Astrocyte (in vitro differentiated cells and primary cell): ENCODE measurements at regions not wholly inside any gene's neighbourhood (a gene's known extent, or its start where the extent isn't known, plus 50 kb on each side); places are given as distances from the start of the nearest gene placed in this dataset.

Source experiments
- DNase-seq: peaks from one replicate; pipeline ENCODE4 v3.0.0-alpha.2; 2010; ENCODE audit warnings: low read depth
- FAIRE-seq: peaks from 2 replicates; lab custom pipeline; 2011; peaks lifted over from hg19 to GRCh38; lab: Jason Lieb, UNC
- H2AFZ ChIP-seq: 2 replicates; pipeline ENCODE4 v1.6.0; 2012; ENCODE audit warnings: low read depth, low read length, inconsistent platforms
- H3K27ac ChIP-seq: 2 replicates; pipeline ENCODE4 v1.5.1; 2011; ENCODE audit warnings: low read depth, low read length, inconsistent platforms
- H3K27me3 ChIP-seq: 2 replicates; pipeline ENCODE4 v1.6.0; 2011; ENCODE audit warnings: low read length, inconsistent platforms; ENCODE audit not compliant: insufficient read depth
- H3K36me3 ChIP-seq: 2 replicates; pipeline ENCODE4 v1.5.1; 2011; ENCODE audit warnings: low read length, inconsistent platforms; ENCODE audit not compliant: insufficient read depth
- H3K4me1 ChIP-seq: 2 replicates; pipeline ENCODE4 v1.5.1; 2011; ENCODE audit warnings: low read length, inconsistent platforms; ENCODE audit not compliant: insufficient read depth
- H3K4me2 ChIP-seq: 2 replicates; pipeline ENCODE4 v1.6.0; 2012; ENCODE audit warnings: low read length, inconsistent platforms
- H3K4me3 ChIP-seq: 2 replicates; pipeline ENCODE4 v1.5.1; 2011; ENCODE audit warnings: low read depth, mild to moderate bottlenecking, low read length, inconsistent platforms; ENCODE audit not compliant: insufficient read depth
- H3K79me2 ChIP-seq: 2 replicates; pipeline ENCODE4 v1.6.0; 2012; ENCODE audit warnings: mild to moderate bottlenecking, low read length, inconsistent platforms; ENCODE audit not compliant: insufficient read depth
- H3K9ac ChIP-seq: 2 replicates; pipeline ENCODE4 v1.6.0; 2012; ENCODE audit warnings: mild to moderate bottlenecking, low read length, inconsistent platforms
- H3K9me3 ChIP-seq: 2 replicates; pipeline ENCODE4 v1.5.1; 2012; ENCODE audit warnings: low read depth, mild to moderate bottlenecking, low read length, inconsistent platforms; ENCODE audit not compliant: insufficient read depth
- H4K20me1 ChIP-seq: 2 replicates; pipeline ENCODE4 v1.6.0; 2012; ENCODE audit warnings: low read length, inconsistent platforms; ENCODE audit not compliant: insufficient read depth
- H3K27ac Mint-ChIP-seq: one replicate; pipeline ENCODE4 v1.8.0; 2021; ENCODE audit warnings: mild to moderate bottlenecking, mixed read lengths; ENCODE audit not compliant: unreplicated experiment
- H3K27me3 Mint-ChIP-seq: one replicate; pipeline ENCODE4 v1.8.0; 2021; ENCODE audit warnings: low read depth, mixed read lengths; ENCODE audit not compliant: unreplicated experiment
- H3K36me3 Mint-ChIP-seq: one replicate; pipeline ENCODE4 v1.8.0; 2021; ENCODE audit warnings: low read depth, mixed read lengths; ENCODE audit not compliant: unreplicated experiment
- H3K4me1 Mint-ChIP-seq: one replicate; pipeline ENCODE4 v1.8.0; 2021; ENCODE audit warnings: low read depth, mixed read lengths; ENCODE audit not compliant: unreplicated experiment
- H3K4me3 Mint-ChIP-seq: one replicate; pipeline ENCODE4 v1.8.0; 2021; ENCODE audit warnings: mild to moderate bottlenecking, moderate library complexity, mixed read lengths; ENCODE audit not compliant: unreplicated experiment
- H3K9me3 Mint-ChIP-seq: one replicate; pipeline ENCODE4 v1.8.0; 2021; ENCODE audit warnings: mild to moderate bottlenecking, mixed read lengths; ENCODE audit not compliant: unreplicated experiment
- CTCF ChIP-seq: IDR thresholded peaks from 2 replicates; pipeline ENCODE4 v1.5.1; 2011; ENCODE audit warnings: low read depth, mild to moderate bottlenecking, inconsistent platforms, low read length, moderate library complexity; ENCODE audit not compliant: insufficient read depth
- EZH2 ChIP-seq: IDR thresholded peaks from 2 replicates; pipeline ENCODE4 v1.6.1; 2012; ENCODE audit warnings: mild to moderate bottlenecking, low read length, inconsistent platforms; ENCODE audit not compliant: insufficient read depth

- Mint-ChIP-seq H3K4me1 (no peaks in the 10 kb centered on the region), H3K27me3 (no peaks in the 10 kb centered on the region), H3K36me3 (no peaks in the 10 kb centered on the region), H3K9me3 (no peaks in the 10 kb centered on the region), H3K4me3 (no peak overlapping the region), H3K27ac (no peak overlapping the region)
- Histone ChIP-seq H3K27me3 (no peaks in the 10 kb centered on the region), H3K79me2 (no peaks in the 10 kb centered on the region), H3K4me1 (no peaks in the 10 kb centered on the region), H3K9ac (no peak overlapping the region), H3K36me3 (no peaks in the 10 kb centered on the region), H4K20me1 (no peaks in the 10 kb centered on the region), H3K4me3 (no peak overlapping the region), H3K27ac (no peak overlapping the region), H3K9me3 (no peaks in the 10 kb centered on the region), H2AFZ (no peak overlapping the region), H3K4me2 (no peak overlapping the region)
- TF ChIP-seq CTCF (no peak), EZH2 (no peak)
- no peak for DNase-seq
- no peak for FAIRE-seq
Observed at GRCh38 chrX:86887341-86887740, 630.3 kb upstream of the KLHL4 start.

GRCh38 chrX:86910027-86910426 lies 607.6 kb upstream of the KLHL4 start:
- H3K79me2 ChIP-seq, result no peaks in the 10 kb centered on the region
- DNase-seq, result no peak
- Mint-ChIP-seq H3K36me3 (no peaks in the 10 kb centered on the region), H3K4me3 (no peak overlapping the region), H3K27me3 (no peaks in the 10 kb centered on the region), H3K27ac (no peak overlapping the region), H3K4me1 (no peaks in the 10 kb centered on the region), H3K9me3 (no peaks in the 10 kb centered on the region)
- H4K20me1 ChIP-seq, result no peaks in the 10 kb centered on the region
- H3K9ac ChIP-seq, result no peak overlapping the region
- no peaks in the 10 kb centered on the region for H3K4me1 ChIP-seq
- H3K27me3 ChIP-seq, result no peaks in the 10 kb centered on the region
- no peak overlapping the region for H3K27ac ChIP-seq
- no peak overlapping the region for H3K4me3 ChIP-seq
- TF ChIP-seq CTCF (no peak), EZH2 (no peak)
- H3K36me3 ChIP-seq, result no peaks in the 10 kb centered on the region
- no peaks in the 10 kb centered on the region for H3K9me3 ChIP-seq
- no peak for FAIRE-seq
- H2AFZ ChIP-seq, result no peak overlapping the region
- H3K4me2 ChIP-seq, result no peak overlapping the region

GRCh38 chrX:86910602-86911311 lies 606.8 kb upstream of the KLHL4 start:
- DNase-seq, result no peak
- H3K36me3 Mint-ChIP-seq, result no peaks in the 10 kb centered on the region
- H3K4me1 Mint-ChIP-seq, result no peaks in the 10 kb centered on the region
- H3K79me2 ChIP-seq, result no peaks in the 10 kb centered on the region
- H3K9ac ChIP-seq, result no peak overlapping the region
- no peaks in the 10 kb centered on the region for H3K9me3 ChIP-seq
- H3K27me3 ChIP-seq, result no peaks in the 10 kb centered on the region
- no peak overlapping the region for H3K4me3 Mint-ChIP-seq
- H4K20me1 ChIP-seq, result no peaks in the 10 kb centered on the region
- H3K36me3 ChIP-seq, result no peaks in the 10 kb centered on the region
- no peaks in the 10 kb centered on the region for H3K4me1 ChIP-seq
- no peak overlapping the region for H2AFZ ChIP-seq
- H3K27ac Mint-ChIP-seq, result no peak overlapping the region
- H3K27me3 Mint-ChIP-seq, result no peaks in the 10 kb centered on the region
- H3K27ac ChIP-seq, result no peak overlapping the region
- TF ChIP-seq EZH2, result no peak
- no peak for TF ChIP-seq CTCF
- FAIRE-seq, result no peak
- H3K9me3 Mint-ChIP-seq, result no peaks in the 10 kb centered on the region
- H3K4me2 ChIP-seq, result no peak overlapping the region
- H3K4me3 ChIP-seq, result no peak overlapping the region
